SK-N-SH (cell line): ENCODE measurements at regions not wholly inside any gene's neighbourhood (a gene's known extent, or its start where the extent isn't known, plus 50 kb on each side); places are given as distances from the start of the nearest gene placed in this dataset.
A peak's percentile ranks its signal among the peaks of the same experiment; 100 is the strongest.

Experiments
- CTCF ChIA-PET: fragments of 300-600, 350-600 bp; formaldehyde crosslinking; extraction: SDS; loops from one replicate; lab custom pipeline; 2021; lab: Yijun Ruan, JAX
- POLR2A ChIA-PET: fragments of 350-600 bp; sonication (Branson Sonifier 250); formaldehyde crosslinking; extraction: SDS; loops from one replicate; lab custom pipeline; 2020; ENCODE audit warnings: antibody characterized with exemption, inconsistent platforms; lab: Yijun Ruan, JAX
- DNase-seq: peaks from one replicate; pipeline ENCODE4 v3.0.0; 2012
- H2AFZ ChIP-seq: fragments of 200-600 bp; sonication (generic); 2 replicates; pipeline ENCODE4 v1.8.1; 2016; ENCODE audit warnings: antibody characterized with exemption, mild to moderate bottlenecking, low read depth
- H3F3A ChIP-seq: fragments of 200-600 bp; sonication (generic); replicated peaks from 2 replicates; pipeline ENCODE3; 2016; ENCODE audit warnings: antibody characterized with exemption, mild to moderate bottlenecking; ENCODE audit not compliant: insufficient read depth
- H3K27ac ChIP-seq, 2 experiments: fragments of 200-500 bp in 1 of 2; fragments of 200-600 bp in 1 of 2; sonication (Bioruptor generic) in 1 of 2; sonication (generic), shearing (Covaris generic) in 1 of 2; 2 replicates each; pipeline versions ENCODE4 v1.5.1 to v1.6.1; 2014 to 2016; ENCODE audit warnings: low read depth in 2 of 2, inconsistent platforms in 1 of 2, low read length in 1 of 2, mild to moderate bottlenecking in 1 of 2, mixed read lengths in 1 of 2
- H3K27me3 ChIP-seq: fragments of 200-600 bp; sonication (generic), shearing (Covaris generic); 2 replicates; pipeline ENCODE4 v1.6.1; 2016; ENCODE audit warnings: mixed run types; ENCODE audit not compliant: insufficient read depth
- H3K36me3 ChIP-seq, 2 experiments: fragments of 200-500 bp in 1 of 2; fragments of 200-600 bp in 1 of 2; sonication (Bioruptor generic) in 1 of 2; sonication (generic) in 1 of 2; replicated peaks in 1 of 2; 2 replicates each; pipeline versions ENCODE3 to v1.5.1; 2014 to 2016; ENCODE audit warnings: low read length in 1 of 2, mild to moderate bottlenecking in 1 of 2; ENCODE audit not compliant: insufficient read depth in 2 of 2, control insufficient read depth in 1 of 2
- H3K4me1 ChIP-seq, 2 experiments: fragments of 200-500 bp in 1 of 2; fragments of 200-600 bp in 1 of 2; sonication (Bioruptor generic) in 1 of 2; sonication (generic), shearing (Covaris generic) in 1 of 2; 2 replicates each; pipeline versions ENCODE4 v1.5.1 to v1.6.1; 2014 to 2016; ENCODE audit warnings: low read depth in 1 of 2, low read length in 1 of 2, mixed run types in 1 of 2; ENCODE audit not compliant: insufficient read depth in 2 of 2, control insufficient read depth in 1 of 2
- H3K4me2 ChIP-seq: fragments of 200-600 bp; sonication (generic), shearing (Covaris generic); 2 replicates; pipeline ENCODE4 v1.6.1; 2017; ENCODE audit warnings: mixed run types
- H3K4me3 ChIP-seq, 2 experiments: fragments of 200-500 bp in 1 of 2; fragments of 200-600 bp in 1 of 2; sonication (Bioruptor generic) in 1 of 2; sonication (generic), shearing (Covaris generic) in 1 of 2; 2 replicates each; pipeline versions ENCODE4 v1.5.1 to v1.8.1; 2014 to 2016; ENCODE audit warnings: low read depth in 2 of 2, inconsistent platforms in 1 of 2, low read length in 1 of 2, mild to moderate bottlenecking in 1 of 2, mixed read lengths in 1 of 2, moderate library complexity in 1 of 2
- H3K79me2 ChIP-seq: fragments of 200-600 bp; sonication (generic); 2 replicates; pipeline ENCODE4 v1.8.1; 2017; ENCODE audit warnings: mild to moderate bottlenecking; ENCODE audit not compliant: insufficient read depth
- H3K9ac ChIP-seq: fragments of 200-600 bp; sonication (generic); 2 replicates; pipeline ENCODE4 v1.6.1; 2017; ENCODE audit warnings: mixed run types
- H3K9me2 ChIP-seq: fragments of 200-600 bp; sonication (generic); 2 replicates; pipeline ENCODE4 v1.6.1; 2017; ENCODE audit warnings: mixed run types
- H3K9me3 ChIP-seq: fragments of 200-600 bp; sonication (generic); 2 replicates; pipeline ENCODE4 v1.6.1; 2017; ENCODE audit warnings: mixed run types, mild to moderate bottlenecking, moderate library complexity
- H4K20me1 ChIP-seq: fragments of 200-600 bp; sonication (generic); 2 replicates; pipeline ENCODE4 v1.6.1; 2017; ENCODE audit warnings: mild to moderate bottlenecking, mixed run types; ENCODE audit not compliant: insufficient read depth
- CHD2 ChIP-seq: fragments of 150-350 bp; IDR thresholded peaks from 2 replicates; pipeline ENCODE4 v1.6.1; 2018; ENCODE audit warnings: low read length; ENCODE audit not compliant: partially characterized antibody
- ELF1 ChIP-seq: IDR thresholded peaks from 2 replicates; pipeline ENCODE4 v1.4.0; 2012
- EP300 ChIP-seq, 2 experiments: IDR thresholded peaks; 2 replicates each; pipeline versions ENCODE4 v1.4.0 to v1.6.1; 2012; ENCODE audit warnings: borderline replicate concordance in 1 of 2, low read depth in 1 of 2, low read length in 1 of 2
- FOSL2 ChIP-seq: IDR thresholded peaks from 2 replicates; pipeline ENCODE4 v1.4.0; 2012; ENCODE audit warnings: low read depth, mild to moderate bottlenecking, moderate library complexity, borderline replicate concordance
- GABPA ChIP-seq: IDR thresholded peaks from 2 replicates; pipeline ENCODE4 v1.4.0; 2012; ENCODE audit warnings: low read depth, mild to moderate bottlenecking
- GATA2 ChIP-seq: sonication (generic); formaldehyde crosslinking; IDR thresholded peaks from 2 replicates; pipeline ENCODE4 v1.5.0; 2020; ENCODE audit warnings: mild to moderate bottlenecking, missing genetic modification reagents
- NRF1 ChIP-seq: IDR thresholded peaks from 2 replicates; pipeline ENCODE4 v1.6.1; 2012; ENCODE audit warnings: low read depth, mild to moderate bottlenecking, low read length
- RXRA ChIP-seq: IDR thresholded peaks from 2 replicates; pipeline ENCODE4 v1.4.0; 2012; ENCODE audit warnings: low read depth, mild to moderate bottlenecking, borderline replicate concordance
- SIN3A ChIP-seq: IDR thresholded peaks from 2 replicates; pipeline ENCODE4 v1.6.1; 2012; ENCODE audit warnings: low read depth, mild to moderate bottlenecking, low read length, moderate library complexity, borderline replicate concordance
- SMC3 ChIP-seq: IDR thresholded peaks from 2 replicates; pipeline ENCODE4 v1.6.1; 2012; ENCODE audit warnings: low read depth, low read length, improper control_type of control experiment
- TCF12 ChIP-seq: IDR thresholded peaks from 2 replicates; pipeline ENCODE4 v1.4.0; 2012
- TEAD4 ChIP-seq: IDR thresholded peaks from 2 replicates; pipeline ENCODE4 v1.4.0; 2012; ENCODE audit warnings: mild to moderate bottlenecking, borderline replicate concordance; ENCODE audit not compliant: insufficient read depth
- WGBS: methylation state at CpG from one replicate; pipeline ENCODE4 v1.1.6; 2017; ENCODE audit warnings: low lambda C conversion rate; 5-methylcytosine and 5-hydroxymethylcytosine counted together
- TF ChIP-seq, protein P1 (sequence below): fragments of 200-600 bp; sonication (generic); IDR thresholded peaks from 2 replicates; pipeline ENCODE4 v1.6.1; 2017; ENCODE audit warnings: antibody characterized with exemption, mild to moderate bottlenecking, moderate library complexity
- TF ChIP-seq, protein P2 (sequence below): IDR thresholded peaks from 2 replicates; pipeline ENCODE4 v1.4.0; 2012; ENCODE audit warnings: low read depth, borderline replicate concordance
- TF ChIP-seq, protein P3 (sequence below): IDR thresholded peaks from 2 replicates; pipeline ENCODE4 v1.4.0; 2012; ENCODE audit warnings: low read depth

DNA sequence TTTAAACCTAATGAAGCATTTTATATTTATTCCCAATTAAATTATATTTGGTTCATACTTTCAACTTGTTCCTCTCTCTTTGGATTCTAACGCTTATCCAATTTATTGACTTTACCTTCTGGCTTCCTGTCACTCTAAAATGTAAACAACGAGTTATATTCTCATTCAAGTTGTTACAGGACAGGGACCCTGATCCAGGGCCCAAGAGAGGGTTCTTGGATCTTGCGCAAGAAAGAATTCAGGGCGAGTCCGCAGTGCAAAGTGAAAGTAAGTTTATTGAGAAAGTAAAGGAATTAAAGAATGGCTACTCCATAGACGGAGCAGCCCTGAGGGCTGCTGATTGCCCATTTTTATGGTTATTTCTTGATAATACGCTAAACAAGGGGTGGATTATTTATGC lies 405.6 kb upstream of the API5 start:
- no peaks in the 10 kb centered on the region for H3F3A ChIP-seq
- no peak overlapping the region for H3K9ac ChIP-seq
- no peak overlapping the region for H3K4me2 ChIP-seq
- TF ChIP-seq CHD2 (no peak), TEAD4 (no peak), GABPA (no peak), RXRA (no peak), TCF12 (no peak), SMC3 (no peak), NRF1 (no peak), SIN3A (no peak), FOSL2 (no peak), ELF1 (no peak)
- TF ChIP-seq, protein P1, sequence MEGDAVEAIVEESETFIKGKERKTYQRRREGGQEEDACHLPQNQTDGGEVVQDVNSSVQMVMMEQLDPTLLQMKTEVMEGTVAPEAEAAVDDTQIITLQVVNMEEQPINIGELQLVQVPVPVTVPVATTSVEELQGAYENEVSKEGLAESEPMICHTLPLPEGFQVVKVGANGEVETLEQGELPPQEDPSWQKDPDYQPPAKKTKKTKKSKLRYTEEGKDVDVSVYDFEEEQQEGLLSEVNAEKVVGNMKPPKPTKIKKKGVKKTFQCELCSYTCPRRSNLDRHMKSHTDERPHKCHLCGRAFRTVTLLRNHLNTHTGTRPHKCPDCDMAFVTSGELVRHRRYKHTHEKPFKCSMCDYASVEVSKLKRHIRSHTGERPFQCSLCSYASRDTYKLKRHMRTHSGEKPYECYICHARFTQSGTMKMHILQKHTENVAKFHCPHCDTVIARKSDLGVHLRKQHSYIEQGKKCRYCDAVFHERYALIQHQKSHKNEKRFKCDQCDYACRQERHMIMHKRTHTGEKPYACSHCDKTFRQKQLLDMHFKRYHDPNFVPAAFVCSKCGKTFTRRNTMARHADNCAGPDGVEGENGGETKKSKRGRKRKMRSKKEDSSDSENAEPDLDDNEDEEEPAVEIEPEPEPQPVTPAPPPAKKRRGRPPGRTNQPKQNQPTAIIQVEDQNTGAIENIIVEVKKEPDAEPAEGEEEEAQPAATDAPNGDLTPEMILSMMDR, result no peak
- no peak overlapping the region for H2AFZ ChIP-seq
- POLR2A ChIA-PET, result no interaction called here
- H3K27me3 ChIP-seq, result no peaks in the 10 kb centered on the region
- CTCF ChIA-PET, result no interaction called here
- H3K4me1 ChIP-seq, result no peaks in the 10 kb centered on the region; a peak in 1 of 4 replicates
- H3K9me3 ChIP-seq, result no peaks in the 10 kb centered on the region
- H3K36me3 ChIP-seq, result no peaks in the 10 kb centered on the region
- H4K20me1 ChIP-seq, result no peaks in the 10 kb centered on the region
- no peaks in the 10 kb centered on the region for H3K79me2 ChIP-seq
- no peaks in the 10 kb centered on the region for H3K9me2 ChIP-seq
- H3K4me3 ChIP-seq, result no peak overlapping the region
- H3K27ac ChIP-seq, result no peak overlapping the region
- DNase-seq, result no peak
- WGBS, result 40% methylated on average over 7 of the region's 7 CpGs

DNA sequence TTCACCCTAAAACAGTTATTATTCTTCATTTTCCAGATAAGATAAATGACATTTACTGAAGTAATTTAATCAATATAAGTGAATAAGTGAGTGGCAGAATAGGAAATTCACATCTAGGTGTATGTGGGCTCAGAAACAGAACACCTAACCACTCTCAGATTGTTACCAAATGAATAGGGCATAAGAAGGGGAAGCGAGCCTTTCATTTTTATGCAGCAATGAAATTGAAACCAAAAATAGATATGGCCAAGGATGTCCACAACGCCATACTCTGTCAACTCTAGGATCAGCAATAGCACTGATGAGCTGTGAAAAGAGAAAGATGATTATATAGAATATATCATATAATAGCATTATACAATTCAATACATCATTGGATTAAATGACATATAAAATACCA lies 398.1 kb upstream of the API5 start:
- H3F3A ChIP-seq, result no peaks in the 10 kb centered on the region
- H3K9me3 ChIP-seq, result no peaks in the 10 kb centered on the region
- H3K4me2 ChIP-seq, result no peak overlapping the region
- H3K27me3 ChIP-seq, result no peaks in the 10 kb centered on the region
- H3K27ac ChIP-seq, result no peak overlapping the region
- H3K79me2 ChIP-seq, result no peaks in the 10 kb centered on the region
- H3K9me2 ChIP-seq, result no peaks in the 10 kb centered on the region
- CTCF ChIA-PET, result interaction anchor here (0.9 kb wide), 1 partner anchor 24 kb away, joined by 3 read pairs; no protein-coding TSS in a partner anchor
- no peak overlapping the region for H3K4me3 ChIP-seq
- POLR2A ChIA-PET, result interaction anchor here (1.1 kb wide), 1 partner anchor 11 kb away, joined by 3 read pairs; no protein-coding TSS in a partner anchor
- 11% methylated on average over 2 of the region's 2 CpGs for WGBS
- H3K4me1 ChIP-seq, result no peaks in the 10 kb centered on the region
- H4K20me1 ChIP-seq, result no peaks in the 10 kb centered on the region
- TF ChIP-seq, protein P2, sequence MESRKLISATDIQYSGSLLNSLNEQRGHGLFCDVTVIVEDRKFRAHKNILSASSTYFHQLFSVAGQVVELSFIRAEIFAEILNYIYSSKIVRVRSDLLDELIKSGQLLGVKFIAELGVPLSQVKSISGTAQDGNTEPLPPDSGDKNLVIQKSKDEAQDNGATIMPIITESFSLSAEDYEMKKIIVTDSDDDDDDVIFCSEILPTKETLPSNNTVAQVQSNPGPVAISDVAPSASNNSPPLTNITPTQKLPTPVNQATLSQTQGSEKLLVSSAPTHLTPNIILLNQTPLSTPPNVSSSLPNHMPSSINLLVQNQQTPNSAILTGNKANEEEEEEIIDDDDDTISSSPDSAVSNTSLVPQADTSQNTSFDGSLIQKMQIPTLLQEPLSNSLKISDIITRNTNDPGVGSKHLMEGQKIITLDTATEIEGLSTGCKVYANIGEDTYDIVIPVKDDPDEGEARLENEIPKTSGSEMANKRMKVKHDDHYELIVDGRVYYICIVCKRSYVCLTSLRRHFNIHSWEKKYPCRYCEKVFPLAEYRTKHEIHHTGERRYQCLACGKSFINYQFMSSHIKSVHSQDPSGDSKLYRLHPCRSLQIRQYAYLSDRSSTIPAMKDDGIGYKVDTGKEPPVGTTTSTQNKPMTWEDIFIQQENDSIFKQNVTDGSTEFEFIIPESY, result no peak
- no peak for TF ChIP-seq GATA2 (CRISPR knock-in tag)
- TF ChIP-seq EP300 (IDR thresholded peaks at IDR 0.05; ENCODE audit: borderline replicate concordance in 1 of 2, low read depth in 1 of 2, low read length in 1 of 2), result peak in 1 of 2 experiments; percentile 39; a peak in 1 of 4 replicates
- TF ChIP-seq, protein P3, sequence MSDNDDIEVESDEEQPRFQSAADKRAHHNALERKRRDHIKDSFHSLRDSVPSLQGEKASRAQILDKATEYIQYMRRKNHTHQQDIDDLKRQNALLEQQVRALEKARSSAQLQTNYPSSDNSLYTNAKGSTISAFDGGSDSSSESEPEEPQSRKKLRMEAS, result no peak
- no peaks in the 10 kb centered on the region for H3K36me3 ChIP-seq
- no peak overlapping the region for H2AFZ ChIP-seq
- DNase-seq, result no peak
- no peak overlapping the region for H3K9ac ChIP-seq
